ENCODE measurements at regions not wholly inside any gene's neighbourhood (a gene's known extent, or its start where the extent isn't known, plus 50 kb on each side); places are given as distances from the start of the nearest gene placed in this dataset.

GRCh38 chr3:46085421-46086082, 58.3 kb upstream of the XCR1 start:
- Mint-ChIP-seq H3K27me3 (ENCODE audit: low read depth) (no peaks in the 10 kb centered on the region), H3K36me3 (no peaks in the 10 kb centered on the region), H3K4me3 (no peak overlapping the region), H3K9me3 (no peaks in the 10 kb centered on the region), H3K4me1 (peaks cover 12% of the 10 kb centered on the region), H3K27ac (no peak overlapping the region)
- DNase-seq (ENCODE audit: low spot score in 2 of 2, unreplicated experiment in 2 of 2), result no peak
- TF ChIP-seq, protein P1, sequence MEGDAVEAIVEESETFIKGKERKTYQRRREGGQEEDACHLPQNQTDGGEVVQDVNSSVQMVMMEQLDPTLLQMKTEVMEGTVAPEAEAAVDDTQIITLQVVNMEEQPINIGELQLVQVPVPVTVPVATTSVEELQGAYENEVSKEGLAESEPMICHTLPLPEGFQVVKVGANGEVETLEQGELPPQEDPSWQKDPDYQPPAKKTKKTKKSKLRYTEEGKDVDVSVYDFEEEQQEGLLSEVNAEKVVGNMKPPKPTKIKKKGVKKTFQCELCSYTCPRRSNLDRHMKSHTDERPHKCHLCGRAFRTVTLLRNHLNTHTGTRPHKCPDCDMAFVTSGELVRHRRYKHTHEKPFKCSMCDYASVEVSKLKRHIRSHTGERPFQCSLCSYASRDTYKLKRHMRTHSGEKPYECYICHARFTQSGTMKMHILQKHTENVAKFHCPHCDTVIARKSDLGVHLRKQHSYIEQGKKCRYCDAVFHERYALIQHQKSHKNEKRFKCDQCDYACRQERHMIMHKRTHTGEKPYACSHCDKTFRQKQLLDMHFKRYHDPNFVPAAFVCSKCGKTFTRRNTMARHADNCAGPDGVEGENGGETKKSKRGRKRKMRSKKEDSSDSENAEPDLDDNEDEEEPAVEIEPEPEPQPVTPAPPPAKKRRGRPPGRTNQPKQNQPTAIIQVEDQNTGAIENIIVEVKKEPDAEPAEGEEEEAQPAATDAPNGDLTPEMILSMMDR (IDR thresholded peaks at IDR 0.05; ENCODE audit: unreplicated experiment), result no peak

DNA sequence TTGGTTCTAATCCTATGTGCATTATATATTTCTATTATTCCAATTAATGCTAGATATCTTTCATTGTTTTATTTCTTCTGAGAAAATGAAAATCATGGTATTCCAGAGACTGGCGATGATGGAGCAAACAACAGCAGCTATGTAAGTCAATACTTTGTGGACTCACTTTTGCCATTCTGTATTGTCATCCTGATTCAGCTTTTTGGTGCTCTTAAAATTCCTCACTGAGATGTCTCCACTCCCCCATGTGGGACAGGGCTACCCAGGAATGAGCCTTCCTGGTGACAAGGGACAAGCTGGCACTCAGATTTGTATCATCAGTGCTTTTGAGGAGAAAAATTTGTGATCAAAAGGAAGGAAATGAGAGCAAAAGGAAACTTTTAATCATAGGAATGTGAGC, 56.7 kb upstream of the XCR1 start:
- Mint-ChIP-seq H3K4me3 (no peak overlapping the region), H3K27me3 (ENCODE audit: low read depth) (no peaks in the 10 kb centered on the region), H3K9me3 (no peaks in the 10 kb centered on the region), H3K4me1 (peaks cover 12% of the 10 kb centered on the region), H3K27ac (no peak overlapping the region), H3K36me3 (no peaks in the 10 kb centered on the region)
- no peak for DNase-seq (ENCODE audit: low spot score in 2 of 2, unreplicated experiment in 2 of 2)
- TF ChIP-seq, protein P1 (IDR thresholded peaks at IDR 0.05; ENCODE audit: unreplicated experiment), result no peak

DNA sequence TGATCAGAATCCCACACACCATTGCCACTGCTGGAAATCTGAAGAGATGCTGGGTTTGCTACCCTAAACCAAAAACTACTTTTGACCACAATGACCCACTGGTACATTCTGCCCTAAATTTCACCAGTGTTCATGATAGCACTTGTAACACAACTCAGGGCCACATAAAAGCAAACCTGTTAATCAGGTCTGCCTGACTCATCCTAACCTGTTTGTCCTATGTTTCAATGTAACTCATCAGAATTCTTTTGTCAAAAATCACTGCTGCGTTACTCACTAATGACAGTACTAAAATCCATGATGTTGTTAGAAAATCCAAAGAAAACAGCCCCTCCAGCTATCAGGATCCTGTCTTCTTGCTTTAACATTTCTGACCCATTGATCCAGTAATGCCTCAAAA, 55.6 kb upstream of the XCR1 start:
- no peaks in the 10 kb centered on the region for H3K9me3 Mint-ChIP-seq
- H3K36me3 Mint-ChIP-seq, result no peaks in the 10 kb centered on the region
- no peak overlapping the region for H3K4me3 Mint-ChIP-seq
- no peak overlapping the region for H3K27ac Mint-ChIP-seq
- TF ChIP-seq, protein P1 (IDR thresholded peaks at IDR 0.05; ENCODE audit: unreplicated experiment), result no peak
- peaks cover 12% of the 10 kb centered on the region for H3K4me1 Mint-ChIP-seq
- DNase-seq (ENCODE audit: low spot score in 2 of 2, unreplicated experiment in 2 of 2), result no peak
- H3K27me3 Mint-ChIP-seq (ENCODE audit: low read depth), result no peaks in the 10 kb centered on the region

- H3K4me1 Mint-ChIP-seq, result peaks cover 12% of the 10 kb centered on the region
- no peak overlapping the region for H3K27ac Mint-ChIP-seq
- H3K36me3 Mint-ChIP-seq, result no peaks in the 10 kb centered on the region
- TF ChIP-seq, protein P1 (IDR thresholded peaks at IDR 0.05; ENCODE audit: unreplicated experiment), result no peak
- H3K9me3 Mint-ChIP-seq, result peaks cover 3% of the 10 kb centered on the region
- H3K4me3 Mint-ChIP-seq, result no peak overlapping the region
- peaks cover 3% of the 10 kb centered on the region for H3K27me3 Mint-ChIP-seq (ENCODE audit: low read depth)
- no peak for DNase-seq (ENCODE audit: low spot score in 2 of 2, unreplicated experiment in 2 of 2)
Observed at GRCh38 chr3:46082021-46082420, 54.7 kb upstream of the XCR1 start.

DNA sequence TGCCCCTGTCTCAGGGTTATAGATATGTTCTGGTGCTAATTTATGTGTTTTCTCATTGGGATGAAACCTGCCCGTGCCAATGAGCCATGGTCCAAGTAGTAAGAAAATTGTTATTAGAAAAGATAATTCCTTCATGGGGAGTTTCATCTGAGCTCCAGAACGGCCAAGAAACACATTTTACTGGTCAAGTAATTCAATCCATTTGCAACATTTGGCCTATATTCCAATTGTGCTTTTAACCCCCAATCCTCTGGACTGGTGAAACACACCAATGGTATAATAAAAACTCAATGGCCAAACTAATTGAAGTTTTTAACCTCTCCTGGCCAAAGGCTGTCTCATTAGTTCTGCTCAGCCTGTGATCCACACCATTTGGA, 53.7 kb upstream of the XCR1 start:
- no peak overlapping the region for H3K27ac Mint-ChIP-seq
- no peak for DNase-seq (ENCODE audit: low spot score in 2 of 2, unreplicated experiment in 2 of 2)
- TF ChIP-seq, protein P1 (IDR thresholded peaks at IDR 0.05; ENCODE audit: unreplicated experiment), result no peak

More for the DNA sequence above, 53.7 kb upstream of the XCR1 start:
- no peak overlapping the region for H3K4me3 Mint-ChIP-seq
- H3K9me3 Mint-ChIP-seq, result peaks cover 3% of the 10 kb centered on the region
- H3K36me3 Mint-ChIP-seq, result no peaks in the 10 kb centered on the region
- H3K4me1 Mint-ChIP-seq, result peaks cover 12% of the 10 kb centered on the region
- peaks cover 3% of the 10 kb centered on the region for H3K27me3 Mint-ChIP-seq (ENCODE audit: low read depth)
